Mesenchymal stem cell (in vitro differentiated cells and primary cell): ENCODE measurements at regions not wholly inside any gene's neighbourhood (a gene's known extent, or its start where the extent isn't known, plus 50 kb on each side); places are given as distances from the start of the nearest gene placed in this dataset.

ENCODE experiments used
- DNase-seq: peaks from one replicate; pipeline ENCODE4 v3.0.0-alpha.2; 2013
- H2AFZ ChIP-seq: one replicate; pipeline ENCODE4 v1.6.1; 2013; ENCODE audit warnings: low read depth, mild to moderate bottlenecking, control low read depth, inconsistent platforms, low read length, moderate library complexity
- H2AK5ac ChIP-seq: 2 replicates; pipeline ENCODE4 v1.6.1; 2013; ENCODE audit warnings: low read length, moderate library complexity, mild to moderate bottlenecking, inconsistent platforms; ENCODE audit not compliant: severe bottlenecking
- H2BK120ac ChIP-seq: one replicate; pipeline ENCODE4 v1.6.1; 2013; ENCODE audit warnings: low read depth, mild to moderate bottlenecking, inconsistent platforms, low read length, moderate library complexity
- H2BK12ac ChIP-seq, 2 experiments: one replicate each; pipeline ENCODE4 v1.6.1; 2013; ENCODE audit warnings: inconsistent platforms in 2 of 2, low read length in 2 of 2, mild to moderate bottlenecking in 2 of 2, moderate library complexity in 2 of 2, control low read depth in 1 of 2
- H2BK15ac ChIP-seq: one replicate; pipeline ENCODE4 v1.6.1; 2013; ENCODE audit warnings: mild to moderate bottlenecking, low read depth, inconsistent platforms; ENCODE audit not compliant: poor library complexity, severe bottlenecking
- H2BK5ac ChIP-seq: 2 replicates; pipeline ENCODE4 v1.6.1; 2013; ENCODE audit warnings: low read depth, mild to moderate bottlenecking, low read length, control low read depth, inconsistent platforms; ENCODE audit not compliant: poor library complexity, severe bottlenecking
- H3K14ac ChIP-seq, 2 experiments: one replicate each; pipeline ENCODE4 v1.6.1; 2013; ENCODE audit warnings: inconsistent platforms in 2 of 2, low read length in 2 of 2, control low read depth in 1 of 2, mild to moderate bottlenecking in 1 of 2, moderate library complexity in 1 of 2
- H3K18ac ChIP-seq, 2 experiments: one replicate each; pipeline ENCODE4 v1.6.1; 2013; ENCODE audit warnings: inconsistent platforms in 2 of 2, low read length in 2 of 2, control low read depth in 1 of 2, low read depth in 1 of 2, mild to moderate bottlenecking in 1 of 2
- H3K23ac ChIP-seq, 2 experiments: one replicate each; pipeline ENCODE4 v1.6.1; 2013; ENCODE audit warnings: inconsistent platforms in 2 of 2, low read length in 2 of 2, mild to moderate bottlenecking in 2 of 2, moderate library complexity in 2 of 2, control low read depth in 1 of 2
- H3K27ac ChIP-seq: 2 replicates; pipeline ENCODE4 v1.5.1; 2013; ENCODE audit warnings: mild to moderate bottlenecking, moderate library complexity, low read length, control low read depth, inconsistent platforms; ENCODE audit not compliant: poor library complexity, severe bottlenecking
- H3K27me3 ChIP-seq, 2 experiments: 2 replicates each; pipeline versions ENCODE4 v1.6.1 to v1.7.0; 2013; ENCODE audit warnings: low read length in 2 of 2, mild to moderate bottlenecking in 2 of 2, moderate library complexity in 2 of 2, control low read depth in 1 of 2, inconsistent platforms in 1 of 2; ENCODE audit not compliant: control insufficient read depth in 1 of 2, insufficient read depth in 1 of 2
- H3K36me3 ChIP-seq, 2 experiments: 2 replicates each; pipeline versions ENCODE4 v1.6.1 to v1.7.0; 2013; ENCODE audit warnings: low read length in 2 of 2, control low read depth in 1 of 2, inconsistent platforms in 1 of 2, low read depth in 1 of 2, mild to moderate bottlenecking in 1 of 2; ENCODE audit not compliant: insufficient read depth in 2 of 2, control insufficient read depth in 1 of 2
- H3K4ac ChIP-seq, 2 experiments: one replicate each; pipeline ENCODE4 v1.6.1; 2013; ENCODE audit warnings: inconsistent platforms in 2 of 2, low read length in 2 of 2, mild to moderate bottlenecking in 2 of 2, moderate library complexity in 2 of 2, control low read depth in 1 of 2, low read depth in 1 of 2
- H3K4me1 ChIP-seq: 2 replicates; pipeline ENCODE4 v1.6.1; 2013; ENCODE audit warnings: low read depth, low read length, control low read depth; ENCODE audit not compliant: control insufficient read depth, insufficient read depth
- H3K4me2 ChIP-seq: 2 replicates; pipeline ENCODE4 v1.6.1; 2013; ENCODE audit warnings: low read length, mild to moderate bottlenecking, inconsistent platforms; ENCODE audit not compliant: poor library complexity, severe bottlenecking
- H3K4me3 ChIP-seq, 2 experiments: 2 replicates each; pipeline versions ENCODE4 v1.5.1 to v1.7.0; 2013; ENCODE audit warnings: low read length in 2 of 2, mild to moderate bottlenecking in 2 of 2, control low read depth in 1 of 2, low read depth in 1 of 2; ENCODE audit not compliant: insufficient read depth in 1 of 2
- H3K79me1 ChIP-seq: replicated peaks from 2 replicates; pipeline ENCODE4 v1.6.1; 2013; ENCODE audit warnings: mild to moderate bottlenecking, control low read depth, low read length, inconsistent platforms; ENCODE audit not compliant: poor library complexity, severe bottlenecking
- H3K9ac ChIP-seq: 2 replicates; pipeline ENCODE4 v1.7.0; 2013; ENCODE audit warnings: mild to moderate bottlenecking, low read length, moderate library complexity
- H3K9me3 ChIP-seq: 2 replicates; pipeline ENCODE4 v1.7.0; 2013; ENCODE audit warnings: mild to moderate bottlenecking, low read length; ENCODE audit not compliant: control insufficient read depth
- H4K8ac ChIP-seq: one replicate; pipeline ENCODE4 v1.6.1; 2013; ENCODE audit warnings: inconsistent platforms, mild to moderate bottlenecking, low read length, moderate library complexity
- H4K91ac ChIP-seq: one replicate; pipeline ENCODE4 v1.6.1; 2013; ENCODE audit warnings: mild to moderate bottlenecking, low read length, inconsistent platforms
- WGBS: methylation state at CpG from one replicate; pipeline ENCODE4 v1.1.7; 2013; ENCODE audit warnings: mixed read lengths; 5-methylcytosine and 5-hydroxymethylcytosine counted together

- no peaks in the 10 kb centered on the region for H3K79me1 ChIP-seq
- H3K4me2 ChIP-seq = no peak overlapping the region
- no peaks in the 10 kb centered on the region for H3K27me3 ChIP-seq
- H3K4me3 ChIP-seq = no peak overlapping the region
- H3K14ac ChIP-seq = no peak overlapping the region
- H3K18ac ChIP-seq = no peak overlapping the region
- H2AK5ac ChIP-seq = no peak overlapping the region
- H4K91ac ChIP-seq = no peak overlapping the region
- peaks cover 7% of the 10 kb centered on the region for H3K4me1 ChIP-seq
- no peak for DNase-seq
- H2BK5ac ChIP-seq = no peak overlapping the region
- no peak overlapping the region for H3K9ac ChIP-seq
- no peak overlapping the region for H2AFZ ChIP-seq
- H3K9me3 ChIP-seq = no peaks in the 10 kb centered on the region
- no peak overlapping the region for H3K4ac ChIP-seq
- H2BK120ac ChIP-seq = no peak overlapping the region
- no peak overlapping the region for H4K8ac ChIP-seq
- H3K23ac ChIP-seq = no peak overlapping the region
- H2BK12ac ChIP-seq = no peak overlapping the region
- no peak overlapping the region for H2BK15ac ChIP-seq
- no peaks in the 10 kb centered on the region for H3K36me3 ChIP-seq
- no peak overlapping the region for H3K27ac ChIP-seq
Observed at GRCh38 chr12:13345722-13346121, 149.2 kb downstream of the EMP1 start.

- Histone ChIP-seq H3K4me2 (no peak overlapping the region), H3K27ac (no peak overlapping the region), H2BK15ac (no peak overlapping the region), H2BK120ac (no peak overlapping the region), H3K23ac (no peak overlapping the region), H3K9ac (no peak overlapping the region), H2AK5ac (no peak overlapping the region), H3K14ac (no peak overlapping the region), H3K79me1 (no peaks in the 10 kb centered on the region), H3K4me1 (peaks cover 7% of the 10 kb centered on the region), H2BK12ac (no peak overlapping the region), H2BK5ac (no peak overlapping the region), H3K36me3 (no peaks in the 10 kb centered on the region), H3K4me3 (no peak overlapping the region), H3K18ac (no peak overlapping the region), H4K91ac (no peak overlapping the region), H3K27me3 (no peaks in the 10 kb centered on the region), H3K9me3 (no peaks in the 10 kb centered on the region), H4K8ac (no peak overlapping the region), H2AFZ (no peak overlapping the region), H3K4ac (no peak overlapping the region)
- DNase-seq = no peak
- WGBS = 69% methylated on average over 2 of the region's 2 CpGs
Observed at GRCh38 chr12:13343375-13343774, 146.8 kb downstream of the EMP1 start.

DNA sequence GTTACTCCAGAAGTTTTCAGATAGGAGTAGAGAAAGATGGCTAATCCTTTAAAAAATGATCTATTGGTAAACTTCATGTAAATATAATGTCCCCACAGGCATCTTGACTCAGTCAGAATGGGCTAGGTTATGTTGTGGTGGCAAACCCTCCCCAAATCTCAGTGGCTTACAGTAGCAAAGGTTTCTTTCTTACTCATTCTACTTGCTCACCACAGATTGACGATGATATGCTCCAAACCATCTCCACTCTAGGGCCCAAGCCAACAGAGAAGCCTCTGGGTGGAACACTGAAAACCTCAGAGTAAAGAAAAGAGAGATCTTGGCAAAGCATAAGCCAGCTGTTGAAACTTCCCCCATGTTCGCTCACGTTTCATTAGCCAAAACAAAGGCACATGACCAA lies 146.4 kb downstream of the EMP1 start:
- H3K23ac ChIP-seq = no peak overlapping the region
- H2BK120ac ChIP-seq = no peak overlapping the region
- no peak overlapping the region for H3K4ac ChIP-seq
- H3K27ac ChIP-seq = no peak overlapping the region
- H3K18ac ChIP-seq = no peak overlapping the region
- H3K9ac ChIP-seq = no peak overlapping the region
- no peak overlapping the region for H2BK15ac ChIP-seq
- H2AK5ac ChIP-seq = no peak overlapping the region
- 92% methylated on average over 3 of the region's 3 CpGs for WGBS
- no peaks in the 10 kb centered on the region for H3K27me3 ChIP-seq
- H3K9me3 ChIP-seq = no peaks in the 10 kb centered on the region
- H2BK12ac ChIP-seq = no peak overlapping the region
- H3K79me1 ChIP-seq = no peaks in the 10 kb centered on the region
- no peak overlapping the region for H3K4me2 ChIP-seq
- H4K8ac ChIP-seq = no peak overlapping the region
- H2BK5ac ChIP-seq = no peak overlapping the region
- no peak overlapping the region for H4K91ac ChIP-seq
- DNase-seq = no peak
- H2AFZ ChIP-seq = no peak overlapping the region
- H3K4me1 ChIP-seq = peaks cover 7% of the 10 kb centered on the region
- no peak overlapping the region for H3K14ac ChIP-seq
- H3K4me3 ChIP-seq = no peak overlapping the region
- no peaks in the 10 kb centered on the region for H3K36me3 ChIP-seq

DNA sequence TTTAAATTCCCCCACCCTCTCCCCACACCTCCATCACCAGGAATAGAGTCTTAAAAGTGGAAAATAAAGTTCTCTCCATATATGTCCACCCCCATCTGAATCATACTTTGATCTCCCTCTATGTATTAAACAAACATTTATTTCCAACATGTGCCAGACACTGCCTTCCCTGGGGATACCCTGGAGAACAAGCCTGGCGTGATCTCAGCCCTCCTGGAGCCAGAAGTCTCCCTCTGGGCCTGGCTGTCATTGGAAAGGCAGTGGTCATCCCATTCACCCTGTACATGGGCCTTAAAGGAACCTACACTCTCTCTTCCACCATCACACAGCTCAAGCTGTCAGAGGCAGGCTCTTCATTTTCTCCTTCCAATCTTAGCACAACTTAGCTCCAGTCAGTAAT lies 143.6 kb downstream of the EMP1 start:
- WGBS = 69% methylated on average over 1 of the region's 1 CpG
- Histone ChIP-seq H3K4me1 (no peaks in the 10 kb centered on the region), H2BK120ac (no peak overlapping the region), H2BK15ac (no peak overlapping the region), H3K4me3 (no peak overlapping the region), H4K8ac (no peak overlapping the region), H3K27ac (no peak overlapping the region), H3K23ac (no peak overlapping the region), H3K9me3 (no peaks in the 10 kb centered on the region), H3K36me3 (no peaks in the 10 kb centered on the region), H3K18ac (no peak overlapping the region), H3K14ac (no peak overlapping the region), H2AK5ac (no peak overlapping the region), H2BK12ac (no peak overlapping the region), H3K4me2 (no peak overlapping the region), H3K4ac (no peak overlapping the region), H3K9ac (no peak overlapping the region), H2AFZ (no peak overlapping the region), H3K79me1 (no peaks in the 10 kb centered on the region), H3K27me3 (no peaks in the 10 kb centered on the region), H4K91ac (no peak overlapping the region), H2BK5ac (no peak overlapping the region)
- DNase-seq = no peak
